Kidney epithelial cell (primary cell): ENCODE measurements at regions not wholly inside any gene's neighbourhood (a gene's known extent, or its start where the extent isn't known, plus 50 kb on each side); places are given as distances from the start of the nearest gene placed in this dataset.

ENCODE experiments used
- DNase-seq: peaks from one replicate; pipeline ENCODE4 v3.0.0-alpha.2; 2010; ENCODE audit warnings: low read depth
- H3K27me3 ChIP-seq: 2 replicates; pipeline ENCODE4 v1.6.0; 2011; ENCODE audit warnings: low read length; ENCODE audit not compliant: control insufficient read depth, insufficient read depth
- H3K36me3 ChIP-seq: 2 replicates; pipeline ENCODE4 v1.5.1; 2011; ENCODE audit warnings: low read length; ENCODE audit not compliant: control insufficient read depth, insufficient read depth
- H3K4me3 ChIP-seq: 2 replicates; pipeline ENCODE4 v1.5.1; 2011; ENCODE audit warnings: low read depth, mild to moderate bottlenecking, control low read depth, low read length
- CTCF ChIP-seq: IDR thresholded peaks from 2 replicates; pipeline ENCODE4 v1.5.1; 2011; ENCODE audit warnings: mild to moderate bottlenecking, moderate library complexity, low read length, control low read depth, inconsistent platforms; ENCODE audit not compliant: insufficient read depth, poor library complexity, severe bottlenecking

GRCh38 chr3:76586471-76586870, 453.4 kb upstream of the ROBO2 start:
- no peak for DNase-seq
- no peak for TF ChIP-seq CTCF
- no peak overlapping the region for H3K4me3 ChIP-seq

GRCh38 chr3:76610150-76610549, 429.7 kb upstream of the ROBO2 start:
- TF ChIP-seq CTCF = no peak
- DNase-seq = no peak
- H3K4me3 ChIP-seq = no peak overlapping the region
- H3K36me3 ChIP-seq = no peaks in the 10 kb centered on the region
- no peaks in the 10 kb centered on the region for H3K27me3 ChIP-seq

More at GRCh38 chr3:76586471-76586870, 453.4 kb upstream of the ROBO2 start:
- no peaks in the 10 kb centered on the region for H3K36me3 ChIP-seq
- H3K27me3 ChIP-seq = no peaks in the 10 kb centered on the region

- no peak for DNase-seq
These were observed 424.2 kb upstream of the ROBO2 start for GRCh38 chr3:76615719-76616118.

GRCh38 chr3:76624164-76624563, 415.7 kb upstream of the ROBO2 start:
- no peak for DNase-seq
- no peak for TF ChIP-seq CTCF

More at GRCh38 chr3:76615719-76616118, 424.2 kb upstream of the ROBO2 start:
- no peaks in the 10 kb centered on the region for H3K36me3 ChIP-seq
- H3K4me3 ChIP-seq = no peak overlapping the region
- TF ChIP-seq CTCF = no peak
- H3K27me3 ChIP-seq = no peaks in the 10 kb centered on the region

GRCh38 chr3:76627236-76627635, 412.7 kb upstream of the ROBO2 start:
- no peak for DNase-seq
- no peaks in the 10 kb centered on the region for H3K36me3 ChIP-seq
- H3K27me3 ChIP-seq = no peaks in the 10 kb centered on the region
- no peak overlapping the region for H3K4me3 ChIP-seq
- no peak for TF ChIP-seq CTCF

More at GRCh38 chr3:76624164-76624563, 415.7 kb upstream of the ROBO2 start:
- Histone ChIP-seq H3K27me3 (no peaks in the 10 kb centered on the region), H3K4me3 (no peak overlapping the region), H3K36me3 (no peaks in the 10 kb centered on the region)

- Histone ChIP-seq H3K4me3 (no peak overlapping the region), H3K36me3 (no peaks in the 10 kb centered on the region), H3K27me3 (no peaks in the 10 kb centered on the region)
- no peak for DNase-seq
- no peak for TF ChIP-seq CTCF
These were observed 408.6 kb upstream of the ROBO2 start for GRCh38 chr3:76631251-76631650.
